ENCODE measurements at regions not wholly inside any gene's neighbourhood (a gene's known extent, or its start where the extent isn't known, plus 50 kb on each side); places are given as distances from the start of the nearest gene placed in this dataset.

DNA sequence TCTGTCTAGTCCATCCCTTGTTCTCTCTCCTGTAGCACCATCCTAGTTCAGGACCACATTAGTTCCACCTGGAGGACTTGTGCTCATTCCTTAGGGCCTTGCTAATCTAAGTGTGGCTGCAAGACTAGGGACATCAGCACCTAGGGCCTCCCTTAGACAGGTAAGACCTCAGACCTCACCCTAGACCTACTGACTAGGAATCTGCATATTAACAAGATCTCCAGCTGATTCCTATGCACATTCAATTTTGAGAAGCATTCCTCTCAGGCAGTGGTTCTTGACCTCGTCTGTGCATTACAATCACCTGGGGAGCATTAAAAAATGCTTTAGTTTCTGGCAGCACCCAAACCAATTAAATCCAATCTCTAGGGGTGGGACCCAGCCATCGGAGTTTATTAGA is 238.4 kb upstream of the RGMA start:
- Histone ChIP-seq H3K4me2 (ENCODE audit: low read depth, low read length, poor library complexity, severe bottlenecking) (no peak overlapping the region), H4K20me1 (ENCODE audit: insufficient read depth, low read length, poor library complexity, severe bottlenecking) (no peaks in the 10 kb centered on the region), H3F3A (ENCODE audit: low read depth) (no peaks in the 10 kb centered on the region), H3K27me3 (ENCODE audit: insufficient read depth, low read length, poor library complexity, severe bottlenecking) (no peaks in the 10 kb centered on the region), H3K9me3 (ENCODE audit: insufficient read depth, low read depth, low read length) (no peaks in the 10 kb centered on the region), H3K79me2 (ENCODE audit: insufficient read depth, low read length) (no peaks in the 10 kb centered on the region), H3K36me3 (ENCODE audit: insufficient read depth, low read length) (no peaks in the 10 kb centered on the region), H3K9me2 (replicated peaks; ENCODE audit: low read depth, low read length) (no peaks in the 10 kb centered on the region), H3K4me3 (ENCODE audit: low read length, poor library complexity, severe bottlenecking) (no peak overlapping the region), H2AFZ (ENCODE audit: low read length) (no peak overlapping the region), H3K9ac (ENCODE audit: low read depth, low read length, poor library complexity, severe bottlenecking) (no peak overlapping the region), H3K4me1 (ENCODE audit: insufficient read depth, low read length, poor library complexity, severe bottlenecking) (peaks cover 6% of the 10 kb centered on the region)
- TF ChIP-seq EZH2phosphoT487 (IDR thresholded peaks at IDR 0.05; ENCODE audit: borderline replicate concordance), result no peak
- TF ChIP-seq, protein P1, sequence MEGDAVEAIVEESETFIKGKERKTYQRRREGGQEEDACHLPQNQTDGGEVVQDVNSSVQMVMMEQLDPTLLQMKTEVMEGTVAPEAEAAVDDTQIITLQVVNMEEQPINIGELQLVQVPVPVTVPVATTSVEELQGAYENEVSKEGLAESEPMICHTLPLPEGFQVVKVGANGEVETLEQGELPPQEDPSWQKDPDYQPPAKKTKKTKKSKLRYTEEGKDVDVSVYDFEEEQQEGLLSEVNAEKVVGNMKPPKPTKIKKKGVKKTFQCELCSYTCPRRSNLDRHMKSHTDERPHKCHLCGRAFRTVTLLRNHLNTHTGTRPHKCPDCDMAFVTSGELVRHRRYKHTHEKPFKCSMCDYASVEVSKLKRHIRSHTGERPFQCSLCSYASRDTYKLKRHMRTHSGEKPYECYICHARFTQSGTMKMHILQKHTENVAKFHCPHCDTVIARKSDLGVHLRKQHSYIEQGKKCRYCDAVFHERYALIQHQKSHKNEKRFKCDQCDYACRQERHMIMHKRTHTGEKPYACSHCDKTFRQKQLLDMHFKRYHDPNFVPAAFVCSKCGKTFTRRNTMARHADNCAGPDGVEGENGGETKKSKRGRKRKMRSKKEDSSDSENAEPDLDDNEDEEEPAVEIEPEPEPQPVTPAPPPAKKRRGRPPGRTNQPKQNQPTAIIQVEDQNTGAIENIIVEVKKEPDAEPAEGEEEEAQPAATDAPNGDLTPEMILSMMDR (conservative IDR thresholded peaks at IDR 0.05; ENCODE audit: low read length), result no peak

DNA sequence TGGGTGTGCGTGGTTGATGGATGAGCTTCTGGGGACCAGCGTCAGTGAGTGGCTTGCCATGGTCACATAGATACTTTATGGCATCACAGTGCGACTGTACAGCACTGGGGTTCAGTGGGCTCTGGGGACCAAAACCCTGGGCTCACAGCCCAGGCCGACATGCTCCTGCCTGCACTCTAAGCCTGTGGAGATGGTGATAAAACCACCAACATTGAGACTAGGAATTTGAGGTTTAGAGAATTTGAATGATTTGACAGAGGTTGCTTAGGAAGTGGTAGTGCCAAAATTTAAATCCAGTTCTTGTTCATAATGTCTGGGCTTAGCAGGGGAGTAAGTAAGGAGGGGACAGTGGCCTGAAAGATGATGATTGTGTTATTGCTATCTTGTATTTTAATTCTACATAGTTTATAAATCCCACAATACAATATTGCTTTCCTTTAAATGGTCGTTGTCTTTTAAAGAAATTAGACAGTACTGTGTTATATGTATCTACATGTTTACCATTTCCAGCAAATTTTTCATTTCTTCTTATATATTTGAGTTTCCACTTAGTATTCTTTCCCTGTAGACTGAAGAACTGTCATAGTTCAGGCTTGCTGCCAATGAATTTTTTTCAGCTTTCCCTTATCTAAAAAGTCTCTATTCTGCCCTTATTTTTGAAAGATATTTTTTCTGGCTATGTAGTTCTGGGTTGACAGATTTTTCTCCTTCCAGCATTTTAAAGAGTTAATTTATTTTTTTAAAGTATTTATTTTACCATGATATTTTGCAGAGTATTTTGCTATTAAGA is 235.4 kb upstream of the RGMA start:
- Histone ChIP-seq H3K4me2 (ENCODE audit: low read depth, low read length, poor library complexity, severe bottlenecking) (no peak overlapping the region), H3K27me3 (ENCODE audit: insufficient read depth, low read length, poor library complexity, severe bottlenecking) (no peaks in the 10 kb centered on the region), H3F3A (ENCODE audit: low read depth) (no peaks in the 10 kb centered on the region), H3K9ac (ENCODE audit: low read depth, low read length, poor library complexity, severe bottlenecking) (no peak overlapping the region), H3K9me2 (replicated peaks; ENCODE audit: low read depth, low read length) (no peaks in the 10 kb centered on the region), H3K4me3 (ENCODE audit: low read length, poor library complexity, severe bottlenecking) (no peak overlapping the region), H4K20me1 (ENCODE audit: insufficient read depth, low read length, poor library complexity, severe bottlenecking) (no peaks in the 10 kb centered on the region), H2AFZ (ENCODE audit: low read length) (no peak overlapping the region), H3K9me3 (ENCODE audit: insufficient read depth, low read depth, low read length) (no peaks in the 10 kb centered on the region), H3K4me1 (ENCODE audit: insufficient read depth, low read length, poor library complexity, severe bottlenecking) (no peaks in the 10 kb centered on the region), H3K36me3 (ENCODE audit: insufficient read depth, low read length) (no peaks in the 10 kb centered on the region), H3K79me2 (ENCODE audit: insufficient read depth, low read length) (no peaks in the 10 kb centered on the region)
- TF ChIP-seq EZH2phosphoT487 (IDR thresholded peaks at IDR 0.05; ENCODE audit: borderline replicate concordance), result no peak
- TF ChIP-seq, protein P1 (conservative IDR thresholded peaks at IDR 0.05; ENCODE audit: low read length), result no peak

DNA sequence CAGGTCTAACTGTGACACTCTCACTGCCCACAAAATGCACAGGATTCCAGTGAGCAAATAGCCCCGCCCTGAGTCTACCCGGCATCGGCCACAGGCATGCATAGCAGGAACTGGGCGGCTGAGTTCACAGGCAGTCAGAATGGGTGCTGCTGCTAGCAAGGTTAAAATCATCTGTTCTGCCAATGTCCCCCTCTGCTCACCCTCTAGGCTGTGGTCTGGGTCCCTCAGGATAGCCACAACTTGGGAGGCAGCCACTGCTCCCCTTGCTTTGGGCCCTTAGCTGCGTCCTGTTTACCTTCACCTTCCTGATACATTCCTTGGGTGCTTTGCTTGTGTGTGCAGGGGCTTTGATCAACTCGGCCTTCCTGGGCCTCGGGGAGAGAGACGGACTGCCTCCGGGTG is 232.9 kb upstream of the RGMA start:
- no peaks in the 10 kb centered on the region for H3K36me3 ChIP-seq (ENCODE audit: insufficient read depth, low read length)

More for the DNA sequence above, 232.9 kb upstream of the RGMA start:
- H2AFZ ChIP-seq (ENCODE audit: low read length), result no peak overlapping the region
- no peak overlapping the region for H3K9ac ChIP-seq (ENCODE audit: low read depth, low read length, poor library complexity, severe bottlenecking)
- H3F3A ChIP-seq (ENCODE audit: low read depth), result no peaks in the 10 kb centered on the region
- H3K79me2 ChIP-seq (ENCODE audit: insufficient read depth, low read length), result no peaks in the 10 kb centered on the region
- H4K20me1 ChIP-seq (ENCODE audit: insufficient read depth, low read length, poor library complexity, severe bottlenecking), result no peaks in the 10 kb centered on the region
- H3K4me3 ChIP-seq (ENCODE audit: low read length, poor library complexity, severe bottlenecking), result no peak overlapping the region
- H3K4me1 ChIP-seq (ENCODE audit: insufficient read depth, low read length, poor library complexity, severe bottlenecking), result no peaks in the 10 kb centered on the region
- no peaks in the 10 kb centered on the region for H3K9me2 ChIP-seq (replicated peaks; ENCODE audit: low read depth, low read length)
- no peaks in the 10 kb centered on the region for H3K27me3 ChIP-seq (ENCODE audit: insufficient read depth, low read length, poor library complexity, severe bottlenecking)
- no peak overlapping the region for H3K4me2 ChIP-seq (ENCODE audit: low read depth, low read length, poor library complexity, severe bottlenecking)
- no peaks in the 10 kb centered on the region for H3K9me3 ChIP-seq (ENCODE audit: insufficient read depth, low read depth, low read length)
- TF ChIP-seq, protein P1 (conservative IDR thresholded peaks at IDR 0.05; ENCODE audit: low read length), result no peak
- no peak for TF ChIP-seq EZH2phosphoT487 (IDR thresholded peaks at IDR 0.05; ENCODE audit: borderline replicate concordance)

Measured in Loucy (cell line).